Smooth muscle cell (in vitro differentiated cells): ENCODE measurements at regions not wholly inside any gene's neighbourhood (a gene's known extent, or its start where the extent isn't known, plus 50 kb on each side); places are given as distances from the start of the nearest gene placed in this dataset.

Source experiments
- DNase-seq: peaks from one replicate; lab custom pipeline; 2025; ENCODE audit not compliant: unreplicated experiment; lab: John Stamatoyannopoulos, UW
- H2AFZ ChIP-seq: fragments of 200-600 bp; sonication (generic); 2 replicates; pipeline ENCODE4 v1.6.0; 2016; ENCODE audit warnings: antibody characterized with exemption, low read depth, mild to moderate bottlenecking
- H3F3A ChIP-seq: fragments of 200-600 bp; sonication (generic); 2 replicates; pipeline ENCODE4 v1.6.0; 2017; ENCODE audit warnings: antibody characterized with exemption, low read depth
- H3K27ac ChIP-seq: fragments of 200-600 bp; sonication (generic); 2 replicates; pipeline ENCODE4 v1.5.1; 2016; ENCODE audit warnings: low read depth, mild to moderate bottlenecking
- H3K27me3 ChIP-seq: fragments of 200-600 bp; sonication (generic); 2 replicates; pipeline ENCODE4 v1.6.1; 2016; ENCODE audit warnings: low read depth, mild to moderate bottlenecking
- H3K36me3 ChIP-seq: fragments of 200-600 bp; sonication (generic); 2 replicates; pipeline ENCODE4 v1.5.1; 2016; ENCODE audit warnings: low read depth
- H3K4me1 ChIP-seq: fragments of 200-600 bp; sonication (generic); 2 replicates; pipeline ENCODE4 v1.5.1; 2016; ENCODE audit warnings: low read depth
- H3K4me2 ChIP-seq: fragments of 200-600 bp; sonication (generic); 2 replicates; pipeline ENCODE4 v1.6.0; 2016; ENCODE audit warnings: mild to moderate bottlenecking
- H3K4me3 ChIP-seq: fragments of 200-600 bp; sonication (generic); 2 replicates; pipeline ENCODE4 v1.5.1; 2016; ENCODE audit warnings: mild to moderate bottlenecking
- H3K79me2 ChIP-seq: fragments of 200-600 bp; sonication (generic); 2 replicates; pipeline ENCODE4 v1.6.0; 2016; ENCODE audit warnings: low read depth, mild to moderate bottlenecking
- H3K9ac ChIP-seq: fragments of 200-600 bp; sonication (generic); 2 replicates; pipeline ENCODE4 v1.6.0; 2016; ENCODE audit warnings: low read depth
- H3K9me3 ChIP-seq: fragments of 200-600 bp; sonication (generic); replicated peaks from 2 replicates; pipeline ENCODE4 v1.5.1; 2016; ENCODE audit warnings: low read depth
- H4K20me1 ChIP-seq: fragments of 200-600 bp; sonication (generic); 2 replicates; pipeline ENCODE4 v1.6.0; 2016; ENCODE audit warnings: low read depth
- WGBS: methylation state at CpG from one replicate; pipeline ENCODE4 v1.1.7; 2016; ENCODE audit warnings: low lambda C conversion rate; 5-methylcytosine and 5-hydroxymethylcytosine counted together
- TF ChIP-seq, protein P1 (sequence below): fragments of 200-600 bp; sonication (generic); IDR thresholded peaks from 2 replicates; pipeline ENCODE4 v1.5.1; 2017; ENCODE audit warnings: borderline replicate concordance, mild to moderate bottlenecking, antibody characterized with exemption; ENCODE audit not compliant: insufficient read depth, poor library complexity, severe bottlenecking

DNA sequence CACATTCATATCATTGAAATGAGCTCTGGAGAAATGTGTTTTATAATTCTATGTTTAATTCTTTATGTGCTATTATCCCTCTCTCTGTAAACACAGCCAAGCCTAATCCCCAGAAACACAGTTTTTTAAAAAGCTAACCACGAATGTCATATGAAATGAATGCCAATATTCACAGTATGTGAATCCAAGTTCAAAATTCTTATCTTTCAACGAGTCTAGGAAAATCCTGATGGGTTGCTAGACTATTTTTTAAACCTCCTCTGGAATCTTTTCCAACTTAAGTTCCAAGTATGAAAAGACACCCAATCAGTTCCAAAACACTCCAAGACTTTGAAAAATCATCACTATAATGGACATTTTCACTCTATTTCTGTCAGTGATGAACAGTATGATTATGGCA, 689.3 kb downstream of the HACE1 start:
- Histone ChIP-seq H3K27ac (no peak overlapping the region), H3K9ac (no peak overlapping the region), H3K4me2 (no peak overlapping the region), H3F3A (no peaks in the 10 kb centered on the region), H4K20me1 (no peaks in the 10 kb centered on the region), H3K4me1 (no peaks in the 10 kb centered on the region), H2AFZ (no peak overlapping the region), H3K4me3 (no peak overlapping the region), H3K27me3 (no peaks in the 10 kb centered on the region), H3K9me3 (no peaks in the 10 kb centered on the region), H3K36me3 (no peaks in the 10 kb centered on the region), H3K79me2 (no peaks in the 10 kb centered on the region)
- no peak for DNase-seq
- TF ChIP-seq, protein P1, sequence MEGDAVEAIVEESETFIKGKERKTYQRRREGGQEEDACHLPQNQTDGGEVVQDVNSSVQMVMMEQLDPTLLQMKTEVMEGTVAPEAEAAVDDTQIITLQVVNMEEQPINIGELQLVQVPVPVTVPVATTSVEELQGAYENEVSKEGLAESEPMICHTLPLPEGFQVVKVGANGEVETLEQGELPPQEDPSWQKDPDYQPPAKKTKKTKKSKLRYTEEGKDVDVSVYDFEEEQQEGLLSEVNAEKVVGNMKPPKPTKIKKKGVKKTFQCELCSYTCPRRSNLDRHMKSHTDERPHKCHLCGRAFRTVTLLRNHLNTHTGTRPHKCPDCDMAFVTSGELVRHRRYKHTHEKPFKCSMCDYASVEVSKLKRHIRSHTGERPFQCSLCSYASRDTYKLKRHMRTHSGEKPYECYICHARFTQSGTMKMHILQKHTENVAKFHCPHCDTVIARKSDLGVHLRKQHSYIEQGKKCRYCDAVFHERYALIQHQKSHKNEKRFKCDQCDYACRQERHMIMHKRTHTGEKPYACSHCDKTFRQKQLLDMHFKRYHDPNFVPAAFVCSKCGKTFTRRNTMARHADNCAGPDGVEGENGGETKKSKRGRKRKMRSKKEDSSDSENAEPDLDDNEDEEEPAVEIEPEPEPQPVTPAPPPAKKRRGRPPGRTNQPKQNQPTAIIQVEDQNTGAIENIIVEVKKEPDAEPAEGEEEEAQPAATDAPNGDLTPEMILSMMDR, result no peak
- 47% methylated on average over 2 of the region's 2 CpGs for WGBS

DNA sequence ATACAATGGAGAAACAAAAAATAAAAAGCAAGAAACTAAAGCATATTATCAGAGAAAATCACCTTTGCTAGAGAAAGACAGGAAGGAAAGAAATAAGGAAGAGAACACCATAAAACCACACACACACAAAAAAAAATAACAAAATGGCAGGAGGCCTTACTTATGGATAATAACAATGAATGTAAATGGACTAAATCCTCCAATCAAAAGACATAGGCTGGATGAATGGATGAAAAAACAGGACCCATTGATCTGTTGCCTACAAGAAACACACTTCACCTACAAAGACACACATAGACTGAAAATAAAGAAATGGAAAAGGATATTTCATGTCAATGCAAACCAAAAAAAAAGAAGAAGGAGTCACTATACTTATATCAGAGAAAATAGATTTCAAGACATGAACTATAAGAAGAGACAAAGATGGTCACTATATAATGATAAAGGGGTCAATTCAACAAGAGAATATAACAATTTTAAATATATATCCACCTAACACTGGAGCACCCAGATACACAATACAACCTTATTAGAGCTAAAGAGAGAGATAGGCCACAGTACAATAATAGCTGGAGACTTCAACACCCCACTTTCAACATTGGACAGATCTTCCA, 693.6 kb downstream of the HACE1 start:
- Histone ChIP-seq H2AFZ (no peak overlapping the region), H4K20me1 (no peaks in the 10 kb centered on the region), H3K27ac (no peak overlapping the region), H3K27me3 (no peaks in the 10 kb centered on the region), H3K4me3 (no peak overlapping the region), H3F3A (no peaks in the 10 kb centered on the region), H3K79me2 (no peaks in the 10 kb centered on the region), H3K36me3 (no peaks in the 10 kb centered on the region), H3K4me2 (no peak overlapping the region), H3K9me3 (no peaks in the 10 kb centered on the region), H3K4me1 (no peaks in the 10 kb centered on the region), H3K9ac (no peak overlapping the region)
- DNase-seq, result no peak
- TF ChIP-seq, protein P1, result no peak

DNA sequence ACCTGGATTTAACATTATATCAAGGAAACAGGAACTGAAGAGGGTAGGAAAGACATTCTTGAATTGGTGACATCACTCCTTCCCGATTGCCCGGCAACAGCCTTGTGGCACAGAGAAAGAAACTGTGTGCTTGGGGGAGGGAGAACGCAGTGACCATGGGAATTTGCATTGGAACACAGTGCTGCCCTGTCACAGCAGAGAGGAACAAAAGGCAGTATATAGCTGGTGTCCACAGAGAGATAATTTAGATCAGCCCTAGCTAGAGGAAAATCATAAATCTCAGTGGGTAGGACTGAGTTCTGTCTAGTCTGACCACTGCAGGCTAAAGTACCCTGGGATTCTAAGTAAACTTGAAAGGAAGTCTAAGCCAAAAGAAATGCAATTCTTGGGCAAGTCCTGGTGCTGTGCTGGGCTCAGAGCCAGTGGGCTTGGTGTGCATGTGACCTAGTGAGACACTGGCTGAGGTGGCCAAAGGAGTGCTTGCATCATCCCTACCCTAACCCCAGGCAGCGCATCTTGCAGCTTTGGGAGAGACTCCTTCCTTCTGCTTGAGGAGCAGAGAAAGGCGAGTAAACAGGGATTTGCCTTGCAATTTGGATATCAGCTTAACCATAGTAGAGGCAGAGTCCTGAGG, 697.6 kb downstream of the HACE1 start:
- H3K4me2 ChIP-seq, result no peak overlapping the region
- no peak overlapping the region for H3K9ac ChIP-seq
- H3K79me2 ChIP-seq, result no peaks in the 10 kb centered on the region
- H2AFZ ChIP-seq, result no peak overlapping the region
- no peak for DNase-seq
- TF ChIP-seq, protein P1, result no peak
- H3K4me1 ChIP-seq, result no peaks in the 10 kb centered on the region
- H3K27me3 ChIP-seq, result no peaks in the 10 kb centered on the region
- no peaks in the 10 kb centered on the region for H3K9me3 ChIP-seq
- no peak overlapping the region for H3K4me3 ChIP-seq
- 89% methylated on average over 5 of the region's 5 CpGs for WGBS
- no peaks in the 10 kb centered on the region for H3K36me3 ChIP-seq
- H3F3A ChIP-seq, result no peaks in the 10 kb centered on the region
- H4K20me1 ChIP-seq, result no peaks in the 10 kb centered on the region
- no peak overlapping the region for H3K27ac ChIP-seq

DNA sequence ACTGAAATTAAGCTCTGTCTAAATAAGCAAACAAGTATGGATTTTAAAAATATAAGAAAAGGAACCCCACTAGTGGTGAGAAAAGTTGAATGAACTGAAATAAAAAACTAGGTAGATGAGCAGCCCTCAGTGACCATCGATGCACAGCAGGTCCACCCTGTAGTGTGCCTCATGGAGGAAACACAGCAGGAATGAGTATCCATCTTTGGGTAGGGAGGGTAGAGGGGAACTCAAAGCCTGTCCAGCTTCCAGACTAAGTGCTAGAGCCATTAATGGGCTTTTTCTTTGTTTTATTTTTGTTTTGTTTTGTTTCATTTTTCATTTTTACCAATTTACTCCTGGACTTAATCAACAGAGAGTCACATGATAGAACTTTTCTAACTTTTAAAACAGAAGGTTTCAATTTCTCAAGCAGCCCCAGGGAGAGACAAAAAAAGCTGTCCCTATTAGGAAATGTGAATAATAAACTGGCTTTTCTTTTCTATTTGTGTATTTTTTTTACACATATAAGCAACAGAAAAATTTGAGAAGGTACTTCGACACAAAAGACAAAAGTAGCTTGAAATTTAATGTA, 700.6 kb downstream of the HACE1 start:
- Histone ChIP-seq H3K79me2 (no peaks in the 10 kb centered on the region), H3F3A (no peaks in the 10 kb centered on the region), H3K4me2 (no peak overlapping the region), H3K9ac (no peak overlapping the region), H3K4me1 (no peaks in the 10 kb centered on the region), H2AFZ (no peak overlapping the region), H3K4me3 (no peak overlapping the region), H3K27me3 (no peaks in the 10 kb centered on the region), H3K27ac (no peak overlapping the region), H3K9me3 (no peaks in the 10 kb centered on the region), H3K36me3 (no peaks in the 10 kb centered on the region), H4K20me1 (no peaks in the 10 kb centered on the region)
- no peak for DNase-seq
- 91% methylated on average over 2 of the region's 2 CpGs for WGBS
- TF ChIP-seq, protein P1, result no peak
